SU-DHL-6 (cell line): ENCODE measurements at regions not wholly inside any gene's neighbourhood (a gene's known extent, or its start where the extent isn't known, plus 50 kb on each side); places are given as distances from the start of the nearest gene placed in this dataset.
"Not testable (repeated sequence)": the region's sequence is repeated elsewhere in the genome, so short reads cannot be mapped to it uniquely, and the experiment has no call there.

ENCODE experiments used
- H2AFZ ChIP-seq: fragments of 200-600 bp; sonication (generic); 2 replicates; pipeline ENCODE4 v1.6.1; 2014; ENCODE audit warnings: low read depth, mild to moderate bottlenecking, moderate library complexity, mixed read lengths, antibody characterized with exemption, low read length; ENCODE audit not compliant: severe bottlenecking
- H3F3A ChIP-seq: fragments of 200-600 bp; shearing (Covaris generic); 2 replicates; pipeline ENCODE4 v1.6.0; 2016; ENCODE audit warnings: antibody characterized with exemption, mild to moderate bottlenecking; ENCODE audit not compliant: insufficient read depth
- H3K27ac ChIP-seq: fragments of 200-600 bp; sonication (generic); 2 replicates; pipeline ENCODE4 v1.5.1; 2016; ENCODE audit warnings: low read depth, mild to moderate bottlenecking, low read length, moderate library complexity, mixed read lengths
- H3K27me3 ChIP-seq: fragments of 200-600 bp; sonication (generic), shearing (Covaris generic); 2 replicates; pipeline ENCODE4 v1.6.0; 2014; ENCODE audit warnings: mild to moderate bottlenecking, low read length
- H3K36me3 ChIP-seq: fragments of 200-600 bp; sonication (generic); 2 replicates; pipeline ENCODE4 v1.6.1; 2014; ENCODE audit warnings: mild to moderate bottlenecking, low read length, mixed read lengths
- H3K4me2 ChIP-seq: fragments of 300-600, 200-600 bp; shearing (Covaris generic), sonication (generic); 2 replicates; pipeline ENCODE4 v1.6.0; 2014; ENCODE audit warnings: low read length, low read depth, mild to moderate bottlenecking; ENCODE audit not compliant: poor library complexity, severe bottlenecking
- H3K4me3 ChIP-seq: fragments of 200-600 bp; sonication (generic); 2 replicates; pipeline ENCODE4 v1.5.1; 2014; ENCODE audit warnings: antibody characterized with exemption, low read length, mild to moderate bottlenecking, mixed read lengths; ENCODE audit not compliant: insufficient read depth, poor library complexity, severe bottlenecking
- H3K79me2 ChIP-seq: fragments of 200-600 bp; sonication (generic); 2 replicates; pipeline ENCODE4 v1.6.1; 2014; ENCODE audit warnings: mild to moderate bottlenecking, low read length, moderate library complexity; ENCODE audit not compliant: insufficient read depth
- H3K9ac ChIP-seq: fragments of 200-600 bp; sonication (generic); 2 replicates; pipeline ENCODE4 v1.7.0; 2014; ENCODE audit warnings: mild to moderate bottlenecking, low read length
- H3K9me2 ChIP-seq: fragments of 200-600 bp; sonication (generic); replicated peaks from 2 replicates; pipeline ENCODE4 v1.6.1; 2014; ENCODE audit warnings: low read length; ENCODE audit not compliant: insufficient read depth
- H3K9me3 ChIP-seq: fragments of 200-600 bp; sonication (generic); 2 replicates; pipeline ENCODE4 v1.6.1; 2014; ENCODE audit warnings: low read length, mixed read lengths; ENCODE audit not compliant: insufficient read depth
- H4K20me1 ChIP-seq: fragments of 200-600 bp; sonication (generic); 2 replicates; pipeline ENCODE4 v1.6.1; 2014; ENCODE audit warnings: low read depth, mild to moderate bottlenecking, antibody characterized with exemption, low read length, moderate library complexity, mixed read lengths
- EZH2phosphoT487 ChIP-seq: fragments of 200-600 bp; sonication (generic), shearing (Covaris generic); conservative IDR thresholded peaks from 2 replicates; pipeline ENCODE4 v1.6.1; 2018; ENCODE audit warnings: mild to moderate bottlenecking, antibody characterized with exemption, low read length, moderate library complexity, mixed read lengths
- TF ChIP-seq, protein P1 (sequence below): fragments of 200-600 bp; sonication (generic); IDR thresholded peaks from one replicate; pipeline ENCODE4 v1.5.1; 2017; ENCODE audit warnings: antibody characterized with exemption, mild to moderate bottlenecking, low read length, moderate library complexity; ENCODE audit not compliant: insufficient read depth, poor library complexity, severe bottlenecking

DNA sequence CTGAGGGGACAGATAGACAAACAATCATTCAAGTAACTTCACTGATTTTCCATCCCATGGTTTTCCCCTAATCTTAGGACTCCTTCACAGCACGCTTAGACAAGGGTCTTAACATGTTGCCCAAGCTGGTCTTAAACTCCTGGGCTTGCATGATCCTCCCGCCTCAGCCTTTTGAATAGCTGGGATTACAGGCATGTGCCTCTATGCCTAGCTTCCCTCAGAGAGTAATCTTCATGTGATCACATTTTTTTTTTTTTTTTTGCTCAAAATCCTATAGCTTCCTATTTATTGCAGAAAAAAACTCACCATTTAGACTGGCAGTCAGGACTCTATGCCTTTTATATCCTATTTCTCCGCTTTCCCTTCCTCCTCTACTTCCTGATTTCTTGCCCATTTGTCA lies 90.4 kb upstream of the DPH5 start:
- Histone ChIP-seq H3K4me3 (no peak overlapping the region), H2AFZ (no peak overlapping the region), H3K79me2 (no peaks in the 10 kb centered on the region), H3K27me3 (no peaks in the 10 kb centered on the region), H3K9me2 (no peaks in the 10 kb centered on the region), H4K20me1 (no peaks in the 10 kb centered on the region), H3K9me3 (no peaks in the 10 kb centered on the region), H3K9ac (no peak overlapping the region), H3F3A (no peaks in the 10 kb centered on the region), H3K27ac (no peak overlapping the region), H3K4me2 (no peak overlapping the region), H3K36me3 (no peaks in the 10 kb centered on the region)
- TF ChIP-seq, protein P1, sequence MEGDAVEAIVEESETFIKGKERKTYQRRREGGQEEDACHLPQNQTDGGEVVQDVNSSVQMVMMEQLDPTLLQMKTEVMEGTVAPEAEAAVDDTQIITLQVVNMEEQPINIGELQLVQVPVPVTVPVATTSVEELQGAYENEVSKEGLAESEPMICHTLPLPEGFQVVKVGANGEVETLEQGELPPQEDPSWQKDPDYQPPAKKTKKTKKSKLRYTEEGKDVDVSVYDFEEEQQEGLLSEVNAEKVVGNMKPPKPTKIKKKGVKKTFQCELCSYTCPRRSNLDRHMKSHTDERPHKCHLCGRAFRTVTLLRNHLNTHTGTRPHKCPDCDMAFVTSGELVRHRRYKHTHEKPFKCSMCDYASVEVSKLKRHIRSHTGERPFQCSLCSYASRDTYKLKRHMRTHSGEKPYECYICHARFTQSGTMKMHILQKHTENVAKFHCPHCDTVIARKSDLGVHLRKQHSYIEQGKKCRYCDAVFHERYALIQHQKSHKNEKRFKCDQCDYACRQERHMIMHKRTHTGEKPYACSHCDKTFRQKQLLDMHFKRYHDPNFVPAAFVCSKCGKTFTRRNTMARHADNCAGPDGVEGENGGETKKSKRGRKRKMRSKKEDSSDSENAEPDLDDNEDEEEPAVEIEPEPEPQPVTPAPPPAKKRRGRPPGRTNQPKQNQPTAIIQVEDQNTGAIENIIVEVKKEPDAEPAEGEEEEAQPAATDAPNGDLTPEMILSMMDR: no peak
- no peak for TF ChIP-seq EZH2phosphoT487

DNA sequence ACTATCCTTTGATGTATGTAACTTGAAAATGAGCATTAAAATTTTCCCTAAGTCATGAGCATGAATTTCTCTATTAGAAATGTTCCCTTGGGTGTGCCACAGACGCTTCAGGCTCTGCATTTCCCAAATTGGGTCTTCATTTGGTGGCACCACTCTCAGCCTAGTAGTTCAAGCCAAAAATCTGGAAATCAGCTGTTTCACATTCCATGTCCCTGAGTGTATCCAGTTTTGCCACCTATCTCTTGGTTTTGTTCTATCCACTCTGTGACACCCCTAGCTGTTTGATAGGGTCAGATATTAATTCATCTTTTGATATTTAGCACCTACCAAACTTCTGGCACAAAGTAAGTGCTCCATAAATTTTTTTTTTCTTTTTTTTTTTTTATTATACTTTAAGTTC lies 89.5 kb upstream of the DPH5 start:
- no peak overlapping the region for H3K4me3 ChIP-seq
- TF ChIP-seq, protein P1: no peak
- TF ChIP-seq EZH2phosphoT487: no peak

DNA sequence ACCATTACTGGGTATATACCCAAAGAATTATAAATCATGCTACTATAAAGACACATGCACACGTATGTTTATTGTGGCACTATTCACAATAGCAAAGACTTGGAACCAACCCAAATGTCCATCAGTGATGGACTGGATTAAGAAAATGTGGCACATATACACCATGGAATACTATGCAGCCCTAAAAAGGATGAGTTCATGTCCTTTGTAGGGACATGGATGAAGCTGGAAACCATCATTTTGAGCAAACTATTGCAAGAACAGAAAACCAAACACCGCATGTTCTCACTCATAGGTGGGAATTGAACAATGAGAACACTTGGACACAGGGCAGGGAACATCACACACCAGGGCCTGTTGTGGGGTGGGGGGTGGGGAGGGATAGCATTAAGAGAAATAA lies 88.5 kb upstream of the DPH5 start:
- not testable (repeated sequence) for H3K27ac ChIP-seq

More for the DNA sequence above, 89.5 kb upstream of the DPH5 start:
- Histone ChIP-seq H3K9me3 (no peaks in the 10 kb centered on the region), H2AFZ (no peak overlapping the region), H3K79me2 (no peaks in the 10 kb centered on the region), H3K9ac (no peak overlapping the region), H4K20me1 (no peaks in the 10 kb centered on the region), H3F3A (no peaks in the 10 kb centered on the region), H3K36me3 (no peaks in the 10 kb centered on the region), H3K27me3 (no peaks in the 10 kb centered on the region), H3K4me2 (no peak overlapping the region), H3K27ac (no peak overlapping the region), H3K9me2 (no peaks in the 10 kb centered on the region)

GRCh38 chr1:101112051-101112780 lies 86.6 kb upstream of the DPH5 start:
- H3K27ac ChIP-seq: peak overlapping the region; percentile 25
- no peaks in the 10 kb centered on the region for H3K9me2 ChIP-seq
- H3K36me3 ChIP-seq: no peaks in the 10 kb centered on the region
- no peak for TF ChIP-seq EZH2phosphoT487
- TF ChIP-seq, protein P1: no peak
- H3K9me3 ChIP-seq: no peaks in the 10 kb centered on the region
- no peaks in the 10 kb centered on the region for H3F3A ChIP-seq
- no peaks in the 10 kb centered on the region for H4K20me1 ChIP-seq
- peak overlapping the region; percentile 68 for H2AFZ ChIP-seq
- H3K27me3 ChIP-seq: no peaks in the 10 kb centered on the region
- 0 out of 2 replicates have a peak overlapping the region, but pooled peaks have one; percentile 1 for H3K9ac ChIP-seq
- no peaks in the 10 kb centered on the region for H3K79me2 ChIP-seq
- H3K4me2 ChIP-seq: peak overlapping the region; percentile 40
- H3K4me3 ChIP-seq: no peak overlapping the region

More for the DNA sequence above, 88.5 kb upstream of the DPH5 start:
- not testable (repeated sequence) for H3K9ac ChIP-seq, H3K4me2 ChIP-seq, H3K27me3 ChIP-seq, H3K79me2 ChIP-seq, H3K36me3 ChIP-seq, H3K9me2 ChIP-seq, H2AFZ ChIP-seq, H3K4me3 ChIP-seq, H3K9me3 ChIP-seq, H4K20me1 ChIP-seq, H3F3A ChIP-seq
